GM12874 (cell line): ENCODE measurements at regions not wholly inside any gene's neighbourhood (a gene's known extent, or its start where the extent isn't known, plus 50 kb on each side); places are given as distances from the start of the nearest gene placed in this dataset.

Source experiments
- CTCF ChIP-seq: IDR thresholded peaks from 2 replicates; pipeline ENCODE4 v1.5.1; 2011; ENCODE audit warnings: low read depth, mild to moderate bottlenecking, control low read depth, low read length, moderate library complexity; ENCODE audit not compliant: insufficient read depth

GRCh38 chr11:21774212-21774611 is 418.7 kb upstream of the ANO5 start:
- no peak for TF ChIP-seq CTCF

GRCh38 chr11:21775911-21776310 is 417.0 kb upstream of the ANO5 start:
- TF ChIP-seq CTCF: no peak

- no peak for TF ChIP-seq CTCF
Observed at GRCh38 chr11:21783954-21784353, 408.9 kb upstream of the ANO5 start.

- TF ChIP-seq CTCF: no peak
Observed at GRCh38 chr11:21785351-21785750, 407.5 kb upstream of the ANO5 start.

GRCh38 chr11:21794306-21794705 is 398.6 kb upstream of the ANO5 start:
- TF ChIP-seq CTCF: no peak

GRCh38 chr11:21798216-21798615 is 394.7 kb upstream of the ANO5 start:
- no peak for TF ChIP-seq CTCF

GRCh38 chr11:21806508-21806907 is 386.4 kb upstream of the ANO5 start:
- no peak for TF ChIP-seq CTCF

GRCh38 chr11:21806947-21807346 is 385.9 kb upstream of the ANO5 start:
- no peak for TF ChIP-seq CTCF
